Ishikawa (cell line): ENCODE measurements at regions not wholly inside any gene's neighbourhood (a gene's known extent, or its start where the extent isn't known, plus 50 kb on each side); places are given as distances from the start of the nearest gene placed in this dataset.

Source experiments
- CEBPB ChIP-seq: IDR thresholded peaks from 2 replicates; pipeline ENCODE4 v1.6.1; 2012
- CREB1 ChIP-seq: IDR thresholded peaks from 2 replicates; pipeline ENCODE4 v1.6.1; 2012; ENCODE audit warnings: low read depth
- EGR1 ChIP-seq: IDR thresholded peaks from 2 replicates; pipeline ENCODE4 v1.6.1; 2012
- EP300 ChIP-seq: IDR thresholded peaks from 2 replicates; pipeline ENCODE4 v1.6.1; 2012; ENCODE audit warnings: borderline replicate concordance
- FOXM1 ChIP-seq: IDR thresholded peaks from 2 replicates; pipeline ENCODE4 v1.6.1; 2012; ENCODE audit warnings: low read depth, borderline replicate concordance
- NFIC ChIP-seq: IDR thresholded peaks from 2 replicates; pipeline ENCODE4 v1.6.1; 2012
- RAD21 ChIP-seq: IDR thresholded peaks from 2 replicates; pipeline ENCODE4 v1.6.1; 2012; ENCODE audit warnings: low read depth
- REST ChIP-seq: IDR thresholded peaks from 2 replicates; pipeline ENCODE4 v1.6.1; 2012; ENCODE audit warnings: low read depth, mild to moderate bottlenecking
- TAF1 ChIP-seq: IDR thresholded peaks from 2 replicates; pipeline ENCODE4 v1.6.1; 2012; ENCODE audit warnings: low read depth, mild to moderate bottlenecking
- TCF12 ChIP-seq: IDR thresholded peaks from 2 replicates; pipeline ENCODE4 v1.6.1; 2012; ENCODE audit warnings: low read depth
- TEAD4 ChIP-seq: IDR thresholded peaks from 2 replicates; pipeline ENCODE4 v1.6.1; 2012
- YY1 ChIP-seq: IDR thresholded peaks from 2 replicates; pipeline ENCODE4 v1.6.1; 2012; ENCODE audit warnings: low read depth
- ZBTB7A ChIP-seq: IDR thresholded peaks from 2 replicates; pipeline ENCODE4 v1.6.1; 2012; ENCODE audit warnings: low read depth
- TF ChIP-seq, protein P1 (sequence below): IDR thresholded peaks from 2 replicates; pipeline ENCODE4 v1.6.1; 2012
- TF ChIP-seq, protein P2 (sequence below): IDR thresholded peaks from 2 replicates; pipeline ENCODE4 v1.6.1; 2012

DNA sequence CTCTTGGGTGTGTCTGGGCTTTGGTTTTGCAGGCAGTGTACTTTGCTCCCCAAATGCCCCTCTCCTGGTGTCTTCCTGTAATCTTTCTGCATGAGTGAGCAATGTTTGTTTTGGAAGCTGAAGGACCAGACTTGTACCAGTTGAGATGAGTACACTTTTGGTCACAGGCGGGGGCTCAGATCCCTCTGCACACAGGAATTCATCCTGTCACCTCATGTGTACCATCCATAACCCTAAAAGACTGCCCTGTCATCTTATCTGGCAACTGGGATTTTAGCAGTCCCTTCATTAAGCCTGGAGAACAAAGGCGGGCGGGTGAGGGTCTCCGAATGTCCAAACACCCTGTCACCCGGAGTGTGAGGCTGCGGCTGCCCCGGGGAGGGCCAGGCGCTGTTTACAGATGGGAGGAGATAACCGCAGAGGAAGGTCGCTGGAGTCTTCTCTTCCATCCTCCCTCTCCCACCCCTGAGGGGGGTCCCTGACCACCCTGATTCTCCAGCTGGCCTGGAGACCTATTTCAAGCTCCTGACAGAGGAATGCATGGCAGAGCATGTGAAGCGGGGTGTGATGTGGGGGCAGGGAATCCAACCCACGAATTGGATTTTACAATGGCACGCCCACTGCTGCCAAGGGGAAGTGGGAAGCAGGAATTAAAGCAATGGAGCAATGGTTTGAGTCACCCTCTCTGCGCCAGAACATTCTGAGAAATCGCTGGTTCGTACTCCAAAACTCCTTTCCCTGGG lies 158.2 kb upstream of the MYCN start:
- TF ChIP-seq TEAD4 (no peak), REST (no peak), NFIC (no peak), RAD21 (no peak), CREB1 (no peak), EGR1 (no peak), EP300 (no peak), FOXM1 (no peak), CEBPB (no peak), ZBTB7A (no peak), TCF12 (no peak)
- TF ChIP-seq, protein P1, sequence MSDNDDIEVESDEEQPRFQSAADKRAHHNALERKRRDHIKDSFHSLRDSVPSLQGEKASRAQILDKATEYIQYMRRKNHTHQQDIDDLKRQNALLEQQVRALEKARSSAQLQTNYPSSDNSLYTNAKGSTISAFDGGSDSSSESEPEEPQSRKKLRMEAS: no peak

DNA sequence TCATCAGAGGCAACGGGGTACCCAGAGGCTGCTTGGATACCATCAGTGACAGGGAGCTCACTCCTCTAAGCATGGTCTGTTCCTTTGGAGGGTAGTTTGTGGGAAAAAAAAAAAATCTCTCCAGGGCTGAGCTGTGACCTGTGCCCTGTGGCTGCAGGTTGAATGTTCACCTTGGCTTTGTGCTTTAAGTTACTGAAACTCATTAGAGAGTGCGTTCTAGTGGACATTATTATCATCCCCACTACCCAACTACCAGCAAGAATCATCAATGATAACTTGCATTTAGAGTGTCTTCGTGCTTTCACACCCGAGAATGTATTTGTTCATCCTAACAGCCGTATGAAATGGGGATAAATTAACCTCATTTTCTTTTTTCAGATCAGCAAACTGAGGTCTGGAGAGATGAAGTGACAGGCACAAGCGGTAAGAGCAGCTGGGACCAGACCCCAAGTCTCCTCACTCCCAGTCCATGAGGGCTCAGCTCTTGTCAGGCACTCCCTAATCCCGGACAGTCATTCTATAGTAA lies 157.5 kb upstream of the MYCN start:
- no peak for TF ChIP-seq CREB1
- no peak for TF ChIP-seq RAD21
- TF ChIP-seq, protein P2, sequence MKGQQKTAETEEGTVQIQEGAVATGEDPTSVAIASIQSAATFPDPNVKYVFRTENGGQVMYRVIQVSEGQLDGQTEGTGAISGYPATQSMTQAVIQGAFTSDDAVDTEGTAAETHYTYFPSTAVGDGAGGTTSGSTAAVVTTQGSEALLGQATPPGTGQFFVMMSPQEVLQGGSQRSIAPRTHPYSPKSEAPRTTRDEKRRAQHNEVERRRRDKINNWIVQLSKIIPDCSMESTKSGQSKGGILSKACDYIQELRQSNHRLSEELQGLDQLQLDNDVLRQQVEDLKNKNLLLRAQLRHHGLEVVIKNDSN: no peak
- TF ChIP-seq FOXM1: no peak
- TF ChIP-seq EGR1: no peak
- no peak for TF ChIP-seq TAF1
- no peak for TF ChIP-seq TCF12
- TF ChIP-seq REST: no peak
- TF ChIP-seq ZBTB7A: no peak
- no peak for TF ChIP-seq YY1
- TF ChIP-seq CEBPB: no peak
- no peak for TF ChIP-seq NFIC
- no peak for TF ChIP-seq TEAD4
- no peak for TF ChIP-seq EP300
- TF ChIP-seq, protein P1: no peak

GRCh38 chr2:15783489-15783888 lies 156.9 kb upstream of the MYCN start:
- no peak for TF ChIP-seq EGR1
- TF ChIP-seq ZBTB7A: no peak
- TF ChIP-seq TAF1: no peak
- TF ChIP-seq FOXM1: no peak
- no peak for TF ChIP-seq EP300
- no peak for TF ChIP-seq TEAD4
- TF ChIP-seq REST: no peak
- no peak for TF ChIP-seq RAD21
- no peak for TF ChIP-seq YY1
- TF ChIP-seq CREB1: no peak
- TF ChIP-seq, protein P2: no peak
- TF ChIP-seq CEBPB: no peak
- no peak for TF ChIP-seq TCF12
- TF ChIP-seq, protein P1: no peak
